ENCODE measurements at regions not wholly inside any gene's neighbourhood (a gene's known extent, or its start where the extent isn't known, plus 50 kb on each side); places are given as distances from the start of the nearest gene placed in this dataset.

- no peak for DNase-seq
- Mint-ChIP-seq H3K36me3 (ENCODE audit: unreplicated experiment) (peaks cover 11% of the 10 kb centered on the region), H3K27ac (ENCODE audit: unreplicated experiment) (no peak overlapping the region), H3K4me1 (ENCODE audit: low read depth, unreplicated experiment) (peaks cover 3% of the 10 kb centered on the region), H3K4me3 (ENCODE audit: unreplicated experiment) (no peak overlapping the region), H3K27me3 (ENCODE audit: unreplicated experiment) (no peaks in the 10 kb centered on the region), H3K9me3 (ENCODE audit: unreplicated experiment) (peaks cover 2% of the 10 kb centered on the region)
- TF ChIP-seq CTCF (IDR thresholded peaks at IDR 0.05; ENCODE audit: partially characterized antibody, unreplicated experiment): no peak
These were observed 410.9 kb downstream of the TYW1 start for GRCh38 chr7:67407392-67408071.

- H3K4me3 Mint-ChIP-seq (ENCODE audit: unreplicated experiment): no peak overlapping the region
- no peak for DNase-seq
- H3K9me3 Mint-ChIP-seq (ENCODE audit: unreplicated experiment): peaks cover 2% of the 10 kb centered on the region
- no peak for TF ChIP-seq CTCF (IDR thresholded peaks at IDR 0.05; ENCODE audit: partially characterized antibody, unreplicated experiment)
- H3K4me1 Mint-ChIP-seq (ENCODE audit: low read depth, unreplicated experiment): peaks cover 3% of the 10 kb centered on the region
- H3K27me3 Mint-ChIP-seq (ENCODE audit: unreplicated experiment): no peaks in the 10 kb centered on the region
- no peak overlapping the region for H3K27ac Mint-ChIP-seq (ENCODE audit: unreplicated experiment)
- H3K36me3 Mint-ChIP-seq (ENCODE audit: unreplicated experiment): peaks cover 6% of the 10 kb centered on the region
These were observed 411.5 kb downstream of the TYW1 start for GRCh38 chr7:67408109-67408508.

GRCh38 chr7:67413670-67414069 is 417.0 kb downstream of the TYW1 start:
- no peak for DNase-seq
- Mint-ChIP-seq H3K27ac (ENCODE audit: unreplicated experiment) (no peak overlapping the region), H3K27me3 (ENCODE audit: unreplicated experiment) (no peaks in the 10 kb centered on the region), H3K36me3 (ENCODE audit: unreplicated experiment) (peaks cover 17% of the 10 kb centered on the region), H3K4me3 (ENCODE audit: unreplicated experiment) (no peak overlapping the region), H3K9me3 (ENCODE audit: unreplicated experiment) (peaks cover 2% of the 10 kb centered on the region), H3K4me1 (ENCODE audit: low read depth, unreplicated experiment) (no peaks in the 10 kb centered on the region)
- TF ChIP-seq CTCF (IDR thresholded peaks at IDR 0.05; ENCODE audit: partially characterized antibody, unreplicated experiment): no peak

GRCh38 chr7:67414858-67415257 is 418.2 kb downstream of the TYW1 start:
- no peak for TF ChIP-seq CTCF (IDR thresholded peaks at IDR 0.05; ENCODE audit: partially characterized antibody, unreplicated experiment)
- Mint-ChIP-seq H3K4me3 (ENCODE audit: unreplicated experiment) (no peak overlapping the region), H3K36me3 (ENCODE audit: unreplicated experiment) (peaks cover 17% of the 10 kb centered on the region), H3K27me3 (ENCODE audit: unreplicated experiment) (no peaks in the 10 kb centered on the region), H3K4me1 (ENCODE audit: low read depth, unreplicated experiment) (no peaks in the 10 kb centered on the region), H3K9me3 (ENCODE audit: unreplicated experiment) (no peaks in the 10 kb centered on the region), H3K27ac (ENCODE audit: unreplicated experiment) (no peak overlapping the region)
- DNase-seq: no peak

- no peaks in the 10 kb centered on the region for H3K9me3 Mint-ChIP-seq (ENCODE audit: unreplicated experiment)
- peaks cover 11% of the 10 kb centered on the region for H3K36me3 Mint-ChIP-seq (ENCODE audit: unreplicated experiment)
- no peak overlapping the region for H3K4me3 Mint-ChIP-seq (ENCODE audit: unreplicated experiment)
- H3K27me3 Mint-ChIP-seq (ENCODE audit: unreplicated experiment): no peaks in the 10 kb centered on the region
- no peak for TF ChIP-seq CTCF (IDR thresholded peaks at IDR 0.05; ENCODE audit: partially characterized antibody, unreplicated experiment)
- no peak for DNase-seq
- H3K27ac Mint-ChIP-seq (ENCODE audit: unreplicated experiment): no peak overlapping the region
- no peaks in the 10 kb centered on the region for H3K4me1 Mint-ChIP-seq (ENCODE audit: low read depth, unreplicated experiment)
These were observed 426.0 kb downstream of the TYW1 start for GRCh38 chr7:67422601-67423000.
